ENCODE measurements at regions not wholly inside any gene's neighbourhood (a gene's known extent, or its start where the extent isn't known, plus 50 kb on each side); places are given as distances from the start of the nearest gene placed in this dataset.
A peak's percentile ranks its signal among the peaks of the same experiment; 100 is the strongest.

DNA sequence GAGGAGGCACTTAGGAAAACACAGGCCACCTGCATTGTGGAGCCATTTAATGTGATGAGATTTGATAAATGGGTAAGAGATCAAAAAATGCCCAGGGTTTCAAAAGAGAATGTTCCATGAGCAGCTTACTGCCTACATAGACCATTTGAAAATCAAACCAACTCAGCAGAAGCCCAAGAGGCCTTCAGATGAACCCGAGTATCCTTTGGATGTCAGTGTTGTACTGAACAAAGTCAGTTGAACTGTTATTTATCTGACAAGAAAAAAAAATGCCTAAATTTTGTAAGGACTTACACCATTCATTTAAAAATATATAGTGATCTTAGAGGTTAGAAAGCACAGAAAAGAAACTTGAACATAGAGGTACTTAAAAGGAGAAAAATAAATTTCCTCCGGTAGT is 381.7 kb downstream of the ZFHX3 start:
- Histone ChIP-seq H3K9ac (replicated peaks in 1 of 4; ENCODE audit: extremely low read depth in 1 of 4, low read depth in 3 of 4, low read length in 3 of 4) (no peak overlapping the region), H3K4ac (replicated peaks; ENCODE audit: insufficient read length, low read depth, low read length) (no peak overlapping the region), H2AFZ (ENCODE audit: low read length) (no peak overlapping the region), H3K18ac (ENCODE audit: extremely low read depth, low read length) (no peak overlapping the region), H3K4me2 (ENCODE audit: insufficient read depth in 1 of 2, low read depth in 2 of 2, low read length in 2 of 2) (no peak overlapping the region; a peak in 1 of 4 replicates), H3K27ac (ENCODE audit: low read depth, low read length) (no peak overlapping the region), H2BK15ac (ENCODE audit: low read length) (no peak overlapping the region), H3K56ac (replicated peaks; ENCODE audit: insufficient read length, low read depth, low read length) (no peak overlapping the region), H3K79me2 (ENCODE audit: control insufficient read depth in 1 of 2, insufficient read depth in 2 of 2, low read length in 2 of 2) (peaks cover 0 to 33% of the 10 kb centered on the region in 2 experiments; a peak in 2 of 4 replicates), H4K5ac (ENCODE audit: insufficient read length, low read depth, low read length) (no peak overlapping the region), H3K36me3 (ENCODE audit: control insufficient read depth in 2 of 4, insufficient read depth in 4 of 4, low read length in 3 of 4) (no peaks in the 10 kb centered on the region; a peak in 1 of 8 replicates), H2AK5ac (ENCODE audit: low read depth, low read length) (no peak overlapping the region), H3K4me1 (replicated peaks in 1 of 4; ENCODE audit: control insufficient read depth in 3 of 4, insufficient read depth in 4 of 4, low read length in 3 of 4) (peaks cover 0 to 4% (median 0%) of the 10 kb centered on the region in 4 experiments; a peak in 2 of 7 replicates), H2BK12ac (ENCODE audit: low read depth, low read length) (no peak overlapping the region), H3K4me3 (ENCODE audit: extremely low read depth in 1 of 4, insufficient read depth in 2 of 4, low read depth in 3 of 4, low read length in 4 of 4) (peak overlapping the region in 1 of 4 experiments; percentile 83; a peak in 1 of 8 replicates), H2BK120ac (replicated peaks; ENCODE audit: low read depth, low read length) (no peak overlapping the region), H3K23me2 (ENCODE audit: low read depth, low read length) (peaks cover 5% of the 10 kb centered on the region), H2BK20ac (ENCODE audit: low read length) (no peak overlapping the region), H3K79me1 (ENCODE audit: low read depth, low read length) (no peaks in the 10 kb centered on the region), H3K14ac (ENCODE audit: insufficient read length) (no peak overlapping the region), H3K23ac (ENCODE audit: insufficient read length) (no peak overlapping the region), H3K9me3 (ENCODE audit: insufficient read depth in 2 of 2, low read depth in 1 of 2, low read length in 1 of 2) (no peaks in the 10 kb centered on the region), H4K8ac (ENCODE audit: extremely low read depth, insufficient read depth, low read length) (no peak overlapping the region), H2BK5ac (ENCODE audit: low read depth, low read length) (no peak overlapping the region), H4K20me1 (replicated peaks in 1 of 2; ENCODE audit: control insufficient read depth in 1 of 2, insufficient read depth in 2 of 2, low read length in 2 of 2) (no peaks in the 10 kb centered on the region), H3K27me3 (replicated peaks in 1 of 4; ENCODE audit: control insufficient read depth in 3 of 4, extremely low read depth in 1 of 4, insufficient read depth in 3 of 4, low read length in 3 of 4) (no peaks in the 10 kb centered on the region; a peak in 1 of 7 replicates), H4K91ac (replicated peaks; ENCODE audit: insufficient read length, low read length) (no peak overlapping the region)
- 96% methylated on average over 2 of the region's 2 CpGs; no CpG with 5 or more reads in 1 of the 2 experiments for WGBS, 2 experiments (ENCODE audit: extremely low coverage in 1 of 2, insufficient coverage in 1 of 2, insufficient read length in 1 of 2, insufficient replicate concordance in 2 of 2, low coverage in 1 of 2, low lambda C conversion rate in 2 of 2, missing lambda C conversion rate in 1 of 2)
- CTCF ChIA-PET (ENCODE audit: partially characterized antibody): interaction anchor here (0.6 to 1.4 kb wide), 2 partner anchors 11 to 166 kb away, joined by 3 read pairs; no protein-coding TSS in a partner anchor
- DNase-seq (ENCODE audit: low read depth in 1 of 2, low spot score in 2 of 2) (no peak), FAIRE-seq (no peak)
- POLR2A ChIA-PET (ENCODE audit: partially characterized antibody): interaction anchor here (0.6 kb wide), 1 partner anchor 114 kb away, joined by 3 read pairs; no protein-coding TSS in a partner anchor
- no peak for TF ChIP-seq CREB1 (IDR thresholded peaks at IDR 0.05)
- TF ChIP-seq SP2 (IDR thresholded peaks at IDR 0.05; ENCODE audit: low read length): no peak
- TF ChIP-seq SIN3A (conservative IDR thresholded peaks at IDR 0.05 in 1 of 2, IDR thresholded peaks at IDR 0.05 in 1 of 2; ENCODE audit: low read depth in 1 of 2, low read length in 2 of 2): no peak
- TF ChIP-seq ASH2L (IDR thresholded peaks at IDR 0.05; ENCODE audit: low read length): no peak
- TF ChIP-seq EZH2 (IDR thresholded peaks at IDR 0.05; ENCODE audit: low read depth, low read length, severe bottlenecking): no peak
- TF ChIP-seq CTBP2 (IDR thresholded peaks at IDR 0.05; ENCODE audit: borderline replicate concordance, insufficient read depth, insufficient read length, low read length): no peak
- TF ChIP-seq CBX5 (IDR thresholded peaks at IDR 0.05; ENCODE audit: low read depth, low read length): no peak
- no peak for TF ChIP-seq PHF8 (conservative IDR thresholded peaks at IDR 0.05; ENCODE audit: low read depth, low read length)
- no peak for TF ChIP-seq CTCF (IDR thresholded peaks at IDR 0.05; ENCODE audit: control extremely low read depth in 1 of 3, insufficient read depth in 1 of 3, low read depth in 1 of 3, low read length in 3 of 3)
- no peak for TF ChIP-seq SP4 (IDR thresholded peaks at IDR 0.05; ENCODE audit: low read length)
- TF ChIP-seq TAF1 (IDR thresholded peaks at IDR 0.05; ENCODE audit: low read depth, low read length): no peak
- no peak for TF ChIP-seq BRCA1 (IDR thresholded peaks at IDR 0.05; ENCODE audit: low read depth, low read length)
